AML-193 (cell line): ENCODE measurements at regions not wholly inside any gene's neighbourhood (a gene's known extent, or its start where the extent isn't known, plus 50 kb on each side); places are given as distances from the start of the nearest gene placed in this dataset.
A peak's percentile ranks its signal among the peaks of the same experiment; 100 is the strongest.
"Not testable (repeated sequence)": the region's sequence is repeated elsewhere in the genome, so short reads cannot be mapped to it uniquely, and the experiment has no call there.

ENCODE experiments used
- DNase-seq, 2 experiments: peaks; one replicate each; lab custom pipeline; 2025; lab: John Stamatoyannopoulos, UW

GRCh38 chr6:27826612-27826985, 85.6 kb downstream of the OR2B2 start:
- DNase-seq, result not testable (repeated sequence)

- not testable (repeated sequence) for DNase-seq
These were observed 86.2 kb downstream of the OR2B2 start for GRCh38 chr6:27825848-27826611.

GRCh38 chr6:27825025-27825793, 87.0 kb downstream of the OR2B2 start:
- no peak for DNase-seq

GRCh38 chr6:27824211-27825024, 87.8 kb downstream of the OR2B2 start:
- DNase-seq, result peak in 1 of 2 experiments; percentile 29

GRCh38 chr6:27823714-27824210, 88.4 kb downstream of the OR2B2 start:
- not testable (repeated sequence) for DNase-seq

- DNase-seq, result no peak
These were observed 95.3 kb downstream of the OR2B2 start for GRCh38 chr6:27816906-27817305.

GRCh38 chr6:27814665-27815424, 97.4 kb downstream of the OR2B2 start:
- peak; percentile 33 to 35 for DNase-seq

- not testable (repeated sequence) for DNase-seq
These were observed 97.9 kb downstream of the OR2B2 start for GRCh38 chr6:27814415-27814664.

- DNase-seq, result no peak
These were observed 99.2 kb downstream of the OR2B2 start for GRCh38 chr6:27812805-27813492.

- DNase-seq, result no peak
These were observed 100.0 kb downstream of the OR2B2 start for GRCh38 chr6:27812078-27812804.

GRCh38 chr6:27811451-27811772, 100.8 kb downstream of the OR2B2 start:
- no peak for DNase-seq

- no peak for DNase-seq
These were observed 101.3 kb downstream of the OR2B2 start for GRCh38 chr6:27810768-27811450.

GRCh38 chr6:27809939-27810767, 102.0 kb downstream of the OR2B2 start:
- peak; percentile 77 to 79 for DNase-seq

- DNase-seq, result no peak
These were observed 102.9 kb downstream of the OR2B2 start for GRCh38 chr6:27809067-27809938.

GRCh38 chr6:27808242-27809066, 103.7 kb downstream of the OR2B2 start:
- not testable (repeated sequence) for DNase-seq

- DNase-seq, result peak; percentile 78 to 79
These were observed 104.6 kb downstream of the OR2B2 start for GRCh38 chr6:27807441-27808241.
